ENCODE measurements at regions not wholly inside any gene's neighbourhood (a gene's known extent, or its start where the extent isn't known, plus 50 kb on each side); places are given as distances from the start of the nearest gene placed in this dataset.

- Histone ChIP-seq H3K27ac (no peak overlapping the region), H3K27me3 (no peaks in the 10 kb centered on the region), H3K9ac (ENCODE audit: low read depth in 2 of 2, low read length in 2 of 2) (no peak overlapping the region), H3K4me3 (no peak overlapping the region), H3K4me1 (no peaks in the 10 kb centered on the region), H3K9me3 (no peaks in the 10 kb centered on the region), H3K36me3 (no peaks in the 10 kb centered on the region)
- intact Hi-C loops (cut with DNase I) = no loop called here
- DNase-seq = no peak
- TF ChIP-seq CTCF (IDR thresholded peaks at IDR 0.05) = no peak
Observed at GRCh38 chr13:44220948-44221347, 152.7 kb upstream of the SERP2 start.

GRCh38 chr13:44221657-44222056, 152.0 kb upstream of the SERP2 start:
- Histone ChIP-seq H3K4me1 (no peaks in the 10 kb centered on the region), H3K27me3 (no peaks in the 10 kb centered on the region), H3K36me3 (no peaks in the 10 kb centered on the region), H3K9ac (ENCODE audit: low read depth in 2 of 2, low read length in 2 of 2) (no peak overlapping the region), H3K27ac (no peak overlapping the region), H3K4me3 (no peak overlapping the region), H3K9me3 (no peaks in the 10 kb centered on the region)
- no peak for TF ChIP-seq CTCF (IDR thresholded peaks at IDR 0.05)
- DNase-seq = no peak
- intact Hi-C loops (cut with DNase I) = no loop called here

GRCh38 chr13:44223770-44224444, 149.7 kb upstream of the SERP2 start:
- Histone ChIP-seq H3K9me3 (no peaks in the 10 kb centered on the region), H3K27ac (peak overlapping the region; percentile 26), H3K9ac (ENCODE audit: low read depth in 2 of 2, low read length in 2 of 2) (no peak overlapping the region), H3K27me3 (no peaks in the 10 kb centered on the region), H3K4me3 (no peak overlapping the region), H3K36me3 (no peaks in the 10 kb centered on the region), H3K4me1 (no peaks in the 10 kb centered on the region)
- DNase-seq = no peak
- TF ChIP-seq CTCF (IDR thresholded peaks at IDR 0.05) = no peak
- intact Hi-C loops (cut with DNase I) = no loop called here

GRCh38 chr13:44224450-44225149, 149.0 kb upstream of the SERP2 start:
- DNase-seq = no peak
- Histone ChIP-seq H3K4me1 (no peaks in the 10 kb centered on the region), H3K36me3 (no peaks in the 10 kb centered on the region), H3K4me3 (no peak overlapping the region), H3K9ac (ENCODE audit: low read depth in 2 of 2, low read length in 2 of 2) (no peak overlapping the region), H3K9me3 (no peaks in the 10 kb centered on the region), H3K27ac (peak overlapping the region; percentile 26), H3K27me3 (no peaks in the 10 kb centered on the region)
- no peak for TF ChIP-seq CTCF (IDR thresholded peaks at IDR 0.05)
- intact Hi-C loops (cut with DNase I) = no loop called here

GRCh38 chr13:44229371-44230030, 144.1 kb upstream of the SERP2 start:
- no peak overlapping the region for H3K9ac ChIP-seq (ENCODE audit: low read depth in 2 of 2, low read length in 2 of 2)
- H3K9me3 ChIP-seq = no peaks in the 10 kb centered on the region
- no peak for DNase-seq
- no peaks in the 10 kb centered on the region for H3K36me3 ChIP-seq
- TF ChIP-seq CTCF (IDR thresholded peaks at IDR 0.05) = no peak
- no peaks in the 10 kb centered on the region for H3K4me1 ChIP-seq
- intact Hi-C loops (cut with DNase I) = no loop called here
- H3K27ac ChIP-seq = no peak overlapping the region
- H3K27me3 ChIP-seq = no peaks in the 10 kb centered on the region
- H3K4me3 ChIP-seq = no peak overlapping the region
